ENCODE measurements at regions not wholly inside any gene's neighbourhood (a gene's known extent, or its start where the extent isn't known, plus 50 kb on each side); places are given as distances from the start of the nearest gene placed in this dataset.

DNA sequence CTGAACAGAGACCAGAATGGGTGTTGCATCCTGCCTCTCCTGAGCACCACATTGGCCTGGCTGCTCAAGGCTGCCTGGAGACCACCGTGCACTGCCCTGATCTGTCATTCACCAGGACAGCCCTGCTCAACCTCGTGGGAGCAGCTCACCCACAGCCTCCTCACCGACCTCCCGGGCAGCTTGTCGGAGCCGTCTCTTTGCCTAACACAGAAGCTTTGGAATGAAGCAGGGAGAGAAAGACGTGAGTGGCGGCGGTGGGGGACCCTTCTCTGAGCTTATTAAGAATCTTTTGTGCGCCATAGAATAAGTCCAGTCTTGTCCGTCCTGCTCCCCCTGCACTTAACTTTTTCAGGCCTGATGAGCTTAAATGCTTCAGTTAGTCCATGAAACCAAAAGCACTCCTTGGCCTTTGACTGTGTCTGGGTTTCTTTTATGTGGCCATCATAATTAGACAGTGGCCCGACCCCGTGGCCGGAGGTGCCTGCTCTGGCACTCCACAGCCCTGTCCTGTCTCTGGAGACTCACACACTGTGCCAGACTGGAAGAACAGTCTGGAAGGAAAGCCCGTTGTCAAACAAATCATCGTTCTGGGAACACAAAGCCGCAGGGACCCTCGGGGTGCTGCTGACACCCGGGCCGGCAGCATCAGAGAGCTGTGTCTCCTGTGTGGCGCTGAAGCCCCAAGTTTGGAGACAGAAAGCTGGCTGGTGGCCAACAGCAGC, 192.8 kb downstream of the BCOR start:
- TF ChIP-seq, protein P1, sequence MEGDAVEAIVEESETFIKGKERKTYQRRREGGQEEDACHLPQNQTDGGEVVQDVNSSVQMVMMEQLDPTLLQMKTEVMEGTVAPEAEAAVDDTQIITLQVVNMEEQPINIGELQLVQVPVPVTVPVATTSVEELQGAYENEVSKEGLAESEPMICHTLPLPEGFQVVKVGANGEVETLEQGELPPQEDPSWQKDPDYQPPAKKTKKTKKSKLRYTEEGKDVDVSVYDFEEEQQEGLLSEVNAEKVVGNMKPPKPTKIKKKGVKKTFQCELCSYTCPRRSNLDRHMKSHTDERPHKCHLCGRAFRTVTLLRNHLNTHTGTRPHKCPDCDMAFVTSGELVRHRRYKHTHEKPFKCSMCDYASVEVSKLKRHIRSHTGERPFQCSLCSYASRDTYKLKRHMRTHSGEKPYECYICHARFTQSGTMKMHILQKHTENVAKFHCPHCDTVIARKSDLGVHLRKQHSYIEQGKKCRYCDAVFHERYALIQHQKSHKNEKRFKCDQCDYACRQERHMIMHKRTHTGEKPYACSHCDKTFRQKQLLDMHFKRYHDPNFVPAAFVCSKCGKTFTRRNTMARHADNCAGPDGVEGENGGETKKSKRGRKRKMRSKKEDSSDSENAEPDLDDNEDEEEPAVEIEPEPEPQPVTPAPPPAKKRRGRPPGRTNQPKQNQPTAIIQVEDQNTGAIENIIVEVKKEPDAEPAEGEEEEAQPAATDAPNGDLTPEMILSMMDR (conservative IDR thresholded peaks at IDR 0.05; ENCODE audit: low read depth, low read length) = no peak
- no peak for TF ChIP-seq EZH2 (IDR thresholded peaks at IDR 0.05; ENCODE audit: low read length, unreplicated experiment)
